ENCODE measurements at regions not wholly inside any gene's neighbourhood (a gene's known extent, or its start where the extent isn't known, plus 50 kb on each side); places are given as distances from the start of the nearest gene placed in this dataset.
"Not testable (repeated sequence)": the region's sequence is repeated elsewhere in the genome, so short reads cannot be mapped to it uniquely, and the experiment has no call there.

- no peak for DNase-seq (ENCODE audit: low read depth in 3 of 3)
These were observed 938.8 kb upstream of the FBXO33 start for GRCh38 chr14:40371011-40371410.

GRCh38 chr14:40368314-40368713 is 936.1 kb upstream of the FBXO33 start:
- DNase-seq (ENCODE audit: low read depth in 3 of 3) = no peak

- no peak for DNase-seq (ENCODE audit: low read depth in 3 of 3)
These were observed 935.5 kb upstream of the FBXO33 start for GRCh38 chr14:40367717-40368116.

GRCh38 chr14:40365305-40365704 is 933.1 kb upstream of the FBXO33 start:
- DNase-seq (ENCODE audit: low read depth in 3 of 3) = no peak

- no peak for DNase-seq (ENCODE audit: low read depth in 3 of 3)
These were observed 930.6 kb upstream of the FBXO33 start for GRCh38 chr14:40362856-40363255.

- DNase-seq (ENCODE audit: low read depth in 3 of 3) = no peak
These were observed 922.5 kb upstream of the FBXO33 start for GRCh38 chr14:40354754-40355153.

- DNase-seq (ENCODE audit: low read depth in 3 of 3) = not testable (repeated sequence)
These were observed 915.9 kb upstream of the FBXO33 start for GRCh38 chr14:40348104-40348503.

GRCh38 chr14:40347675-40348074 is 915.4 kb upstream of the FBXO33 start:
- DNase-seq (ENCODE audit: low read depth in 3 of 3) = no peak

- no peak for DNase-seq (ENCODE audit: low read depth in 3 of 3)
These were observed 914.0 kb upstream of the FBXO33 start for GRCh38 chr14:40346275-40346674.

GRCh38 chr14:40345334-40345733 is 913.1 kb upstream of the FBXO33 start:
- DNase-seq (ENCODE audit: low read depth in 3 of 3) = no peak

- no peak for DNase-seq (ENCODE audit: low read depth in 3 of 3)
These were observed 908.5 kb upstream of the FBXO33 start for GRCh38 chr14:40340708-40341107.

- DNase-seq (ENCODE audit: low read depth in 3 of 3) = no peak
These were observed 904.6 kb upstream of the FBXO33 start for GRCh38 chr14:40336846-40337245.

- not testable (repeated sequence) for DNase-seq (ENCODE audit: low read depth in 3 of 3)
These were observed 894.3 kb upstream of the FBXO33 start for GRCh38 chr14:40326519-40326918.

GRCh38 chr14:40318211-40318719 is 886.0 kb upstream of the FBXO33 start:
- DNase-seq (ENCODE audit: low read depth in 3 of 3) = no peak

- DNase-seq (ENCODE audit: low read depth in 3 of 3) = no peak
These were observed 885.5 kb upstream of the FBXO33 start for GRCh38 chr14:40317690-40318089.

- no peak for DNase-seq (ENCODE audit: low read depth in 3 of 3)
These were observed 880.1 kb upstream of the FBXO33 start for GRCh38 chr14:40312296-40312695.

GRCh38 chr14:40309124-40309523 is 876.9 kb upstream of the FBXO33 start:
- DNase-seq (ENCODE audit: low read depth in 3 of 3) = no peak

- no peak for DNase-seq (ENCODE audit: low read depth in 3 of 3)
These were observed 876.0 kb upstream of the FBXO33 start for GRCh38 chr14:40308240-40308639.

GRCh38 chr14:40296821-40297220 is 864.6 kb upstream of the FBXO33 start:
- DNase-seq (ENCODE audit: low read depth in 3 of 3) = no peak

- no peak for DNase-seq (ENCODE audit: low read depth in 3 of 3)
These were observed 860.4 kb upstream of the FBXO33 start for GRCh38 chr14:40292664-40293063.

- DNase-seq (ENCODE audit: low read depth in 3 of 3) = no peak
These were observed 850.0 kb upstream of the FBXO33 start for GRCh38 chr14:40282196-40282595.

GRCh38 chr14:40280652-40281051 is 848.4 kb upstream of the FBXO33 start:
- no peak for DNase-seq (ENCODE audit: low read depth in 3 of 3)

GRCh38 chr14:40273417-40273816 is 841.2 kb upstream of the FBXO33 start:
- DNase-seq (ENCODE audit: low read depth in 3 of 3) = no peak

- DNase-seq (ENCODE audit: low read depth in 3 of 3) = no peak
These were observed 839.2 kb upstream of the FBXO33 start for GRCh38 chr14:40271480-40271879.

- no peak for DNase-seq (ENCODE audit: low read depth in 3 of 3)
These were observed 837.2 kb upstream of the FBXO33 start for GRCh38 chr14:40269436-40269835.
